C4-2B (cell line): ENCODE measurements at regions not wholly inside any gene's neighbourhood (a gene's known extent, or its start where the extent isn't known, plus 50 kb on each side); places are given as distances from the start of the nearest gene placed in this dataset.

Experiments used
- H3K27ac ChIP-seq: fragments of 450-650 bp; 2 replicates; pipeline ENCODE4 v1.5.1; 2017
- ZFX ChIP-seq: fragments of 450-650 bp; IDR thresholded peaks from 2 replicates; pipeline ENCODE4 v1.6.1; 2017
- TF ChIP-seq, protein P1 (sequence below): fragments of 450-650 bp; conservative IDR thresholded peaks from 2 replicates; pipeline ENCODE4 v1.5.1; 2017; ENCODE audit warnings: mild to moderate bottlenecking

DNA sequence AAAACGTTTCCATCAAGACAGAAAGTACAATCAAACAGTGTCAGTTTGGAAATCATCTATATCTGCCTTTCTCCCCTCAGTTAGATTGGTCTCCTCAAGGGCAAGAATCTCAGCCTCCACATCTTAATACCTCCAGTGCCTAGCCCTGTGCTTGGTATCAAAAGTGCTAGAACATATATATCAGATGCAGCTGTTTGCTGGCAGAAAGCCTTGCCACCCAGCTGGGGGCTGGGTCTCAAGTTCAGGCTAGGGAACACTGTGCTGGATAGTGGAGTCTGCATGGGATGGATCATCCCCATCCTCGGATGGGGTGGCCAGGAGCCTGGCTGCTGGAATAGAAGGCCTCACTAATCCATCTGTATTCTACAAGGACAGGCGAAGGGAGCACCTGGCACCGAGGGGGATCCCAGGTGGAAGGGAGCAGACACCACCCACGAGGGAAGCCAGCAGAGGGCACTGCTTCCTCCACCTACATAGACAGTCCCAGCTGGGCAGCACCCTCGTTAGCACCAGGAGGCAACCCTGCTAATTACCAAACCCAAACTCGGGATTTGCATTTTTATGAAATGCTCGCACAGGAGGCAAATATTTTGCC lies 602.2 kb downstream of the BUD13 start:
- H3K27ac ChIP-seq, result no peak overlapping the region

GRCh38 chr11:116169776-116170175 lies 603.0 kb downstream of the BUD13 start:
- H3K27ac ChIP-seq, result no peak overlapping the region
- TF ChIP-seq ZFX, result no peak
- TF ChIP-seq, protein P1, sequence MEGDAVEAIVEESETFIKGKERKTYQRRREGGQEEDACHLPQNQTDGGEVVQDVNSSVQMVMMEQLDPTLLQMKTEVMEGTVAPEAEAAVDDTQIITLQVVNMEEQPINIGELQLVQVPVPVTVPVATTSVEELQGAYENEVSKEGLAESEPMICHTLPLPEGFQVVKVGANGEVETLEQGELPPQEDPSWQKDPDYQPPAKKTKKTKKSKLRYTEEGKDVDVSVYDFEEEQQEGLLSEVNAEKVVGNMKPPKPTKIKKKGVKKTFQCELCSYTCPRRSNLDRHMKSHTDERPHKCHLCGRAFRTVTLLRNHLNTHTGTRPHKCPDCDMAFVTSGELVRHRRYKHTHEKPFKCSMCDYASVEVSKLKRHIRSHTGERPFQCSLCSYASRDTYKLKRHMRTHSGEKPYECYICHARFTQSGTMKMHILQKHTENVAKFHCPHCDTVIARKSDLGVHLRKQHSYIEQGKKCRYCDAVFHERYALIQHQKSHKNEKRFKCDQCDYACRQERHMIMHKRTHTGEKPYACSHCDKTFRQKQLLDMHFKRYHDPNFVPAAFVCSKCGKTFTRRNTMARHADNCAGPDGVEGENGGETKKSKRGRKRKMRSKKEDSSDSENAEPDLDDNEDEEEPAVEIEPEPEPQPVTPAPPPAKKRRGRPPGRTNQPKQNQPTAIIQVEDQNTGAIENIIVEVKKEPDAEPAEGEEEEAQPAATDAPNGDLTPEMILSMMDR, result no peak

More for the DNA sequence above, 602.2 kb downstream of the BUD13 start:
- TF ChIP-seq ZFX, result no peak
- TF ChIP-seq, protein P1, result peak; percentile 75

- no peak overlapping the region for H3K27ac ChIP-seq
- TF ChIP-seq, protein P1, result no peak
- TF ChIP-seq ZFX, result no peak
Measured at GRCh38 chr11:116168459-116168787, 604.4 kb downstream of the BUD13 start.

DNA sequence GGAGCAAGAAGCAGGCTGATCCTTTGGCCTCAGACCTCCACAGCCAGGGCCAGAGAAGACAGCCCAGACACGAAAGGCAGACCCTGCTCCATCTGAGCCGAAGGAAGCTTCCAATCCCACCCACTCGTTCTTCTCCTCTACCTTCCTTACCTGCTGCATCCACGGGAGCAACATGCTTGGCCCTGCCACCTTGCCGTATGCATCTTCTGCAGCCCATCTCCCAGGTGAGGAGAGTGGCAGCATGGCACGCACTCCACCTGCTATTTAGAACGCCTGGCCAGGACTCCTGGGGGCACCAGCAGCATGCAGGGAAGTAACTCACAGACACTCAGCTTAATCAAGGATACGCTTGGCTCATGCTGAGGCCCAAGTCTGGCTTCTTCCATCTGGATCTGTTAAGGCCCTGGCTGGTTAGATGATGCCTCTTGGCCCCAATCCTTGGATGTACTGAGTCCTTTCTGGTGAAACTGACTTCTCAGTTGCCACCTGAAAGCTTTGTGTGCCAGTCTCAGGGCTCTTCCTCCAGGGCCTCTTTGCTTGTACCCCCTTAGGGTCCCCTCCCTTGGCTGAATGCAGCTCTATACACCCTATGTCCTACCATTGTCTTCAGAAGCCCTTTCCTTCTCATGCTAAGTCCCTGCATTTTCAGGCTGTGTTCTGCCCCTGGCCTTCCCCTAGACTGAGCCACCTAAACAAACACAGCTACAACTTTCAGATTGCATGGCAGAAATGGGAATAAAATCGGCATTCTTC lies 604.9 kb downstream of the BUD13 start:
- H3K27ac ChIP-seq, result no peak overlapping the region
- no peak for TF ChIP-seq ZFX

DNA sequence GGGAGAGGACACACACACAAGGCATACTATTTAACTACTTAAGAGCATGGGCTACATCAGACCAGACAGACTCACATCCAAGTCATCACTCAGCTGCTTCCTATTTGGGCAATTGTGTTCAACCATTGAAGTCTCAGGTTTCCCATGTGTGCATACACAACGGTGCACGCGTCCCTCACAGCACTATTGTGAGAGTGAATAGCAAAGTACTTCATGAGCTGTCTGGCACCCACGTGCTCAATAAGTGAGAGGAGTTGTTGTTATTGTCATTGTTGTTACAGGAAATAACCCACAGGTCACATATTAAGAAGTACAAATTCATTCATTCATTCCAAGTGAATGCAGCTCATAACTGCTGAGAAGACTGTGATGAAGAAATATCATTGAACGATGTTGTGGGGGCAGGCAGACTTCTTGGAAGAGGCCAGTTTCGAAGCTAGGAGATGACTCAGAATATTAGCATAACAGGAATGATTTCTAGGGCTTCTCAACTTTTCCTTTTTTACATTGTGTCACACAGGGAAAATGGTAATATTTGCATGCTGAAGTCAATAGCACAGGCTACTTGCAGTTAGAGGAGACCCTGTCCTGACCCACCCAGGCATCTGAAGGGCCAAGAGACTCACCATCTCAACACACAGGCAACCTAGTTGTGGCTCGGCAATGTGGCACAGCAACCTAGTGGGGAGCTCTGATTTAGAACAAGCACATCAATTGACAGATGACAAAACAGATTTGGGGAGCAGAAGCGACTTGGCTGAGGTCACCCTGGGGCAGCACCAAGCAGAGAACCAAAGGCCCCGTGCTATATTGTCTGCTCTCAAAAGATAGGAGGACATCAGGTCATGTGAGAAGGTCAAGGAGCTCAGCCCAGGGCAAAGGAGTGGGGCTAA lies 606.0 kb downstream of the BUD13 start:
- no peak for TF ChIP-seq ZFX
- TF ChIP-seq, protein P1, result no peak
- H3K27ac ChIP-seq, result no peak overlapping the region

DNA sequence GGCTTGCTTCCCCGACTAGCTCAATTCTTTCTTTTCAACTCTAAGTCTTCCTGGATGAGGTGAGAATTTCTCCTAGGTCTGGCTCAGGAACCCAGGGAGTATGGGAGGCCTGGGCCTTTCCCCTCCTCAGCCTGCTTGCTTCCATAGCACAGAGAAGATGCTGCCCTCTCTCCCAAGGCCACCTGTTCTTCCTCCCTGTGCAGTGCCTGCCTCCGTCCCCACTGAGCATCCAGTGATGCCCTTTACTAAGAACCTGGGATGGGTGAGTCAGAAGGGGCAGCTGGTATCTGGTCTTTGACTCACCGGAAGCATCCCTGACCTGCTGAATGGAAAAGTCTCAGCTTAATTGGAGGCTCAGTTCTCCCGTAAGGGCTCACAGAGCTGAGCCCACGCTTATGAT lies 607.9 kb downstream of the BUD13 start:
- H3K27ac ChIP-seq, result no peak overlapping the region
- TF ChIP-seq ZFX, result no peak
- TF ChIP-seq, protein P1, result no peak

GRCh38 chr11:116162886-116163230 lies 609.9 kb downstream of the BUD13 start:
- H3K27ac ChIP-seq, result no peak overlapping the region

More at GRCh38 chr11:116162886-116163230, 609.9 kb downstream of the BUD13 start:
- TF ChIP-seq ZFX, result no peak
- TF ChIP-seq, protein P1, result no peak
